IMR-90 (cell line): ENCODE measurements at regions not wholly inside any gene's neighbourhood (a gene's known extent, or its start where the extent isn't known, plus 50 kb on each side); places are given as distances from the start of the nearest gene placed in this dataset.

Experiments
- ATAC-seq: fragments of 200-7000 bp; cut with Tn5 transposase; 2 replicates; pipeline ENCODE4 v1.9.1; 2020; ENCODE audit warnings: low read depth, mild to moderate bottlenecking, moderate library complexity
- BruUV-seq: library from RNA; stranded (reverse); fragments of 400-500 nt; replicated peaks from 2 replicates; lab custom pipeline; 2021; lab: Mats Ljungman, UMichigan
- CTCF ChIA-PET: fragments of 300-600 bp; formaldehyde crosslinking; extraction: SDS; loops from one replicate; lab custom pipeline; 2021; ENCODE audit warnings: antibody characterized with exemption; lab: Yijun Ruan, JAX
- POLR2A ChIA-PET: fragments of 300-600 bp; sonication (Branson Sonifier 250); formaldehyde crosslinking; loops from one replicate; lab custom pipeline; 2022; ENCODE audit warnings: antibody characterized with exemption; ENCODE audit not compliant: unreplicated experiment; lab: Charles Lee
- DNase-seq: peaks from one replicate; pipeline ENCODE4 v3.0.0; 2013
- H2AFZ ChIP-seq: replicated peaks from 2 replicates; pipeline ENCODE3; 2013; ENCODE audit warnings: low read length, mild to moderate bottlenecking; ENCODE audit not compliant: poor library complexity
- H2AK5ac ChIP-seq: 2 replicates; pipeline ENCODE4 v1.6.1; 2013; ENCODE audit warnings: low read depth, low read length, inconsistent platforms
- H2AK9ac ChIP-seq: replicated peaks from 2 replicates; pipeline ENCODE3; 2013; ENCODE audit warnings: mild to moderate bottlenecking, low read depth, low read length, moderate library complexity; ENCODE audit not compliant: poor library complexity
- H2BK120ac ChIP-seq: 2 replicates; pipeline ENCODE4 v1.6.1; 2013; ENCODE audit warnings: low read depth, low read length, inconsistent platforms
- H2BK15ac ChIP-seq: 3 replicates; pipeline ENCODE4 v1.6.1; 2013; ENCODE audit warnings: low read depth, low read length, inconsistent platforms
- H2BK20ac ChIP-seq: 2 replicates; pipeline ENCODE4 v1.6.1; 2013; ENCODE audit warnings: low read depth, mild to moderate bottlenecking, inconsistent platforms, low read length, moderate library complexity
- H2BK5ac ChIP-seq: 2 replicates; pipeline ENCODE4 v1.6.1; 2013; ENCODE audit warnings: mild to moderate bottlenecking, low read depth, low read length, inconsistent platforms; ENCODE audit not compliant: poor library complexity, severe bottlenecking
- H3K14ac ChIP-seq: replicated peaks from 2 replicates; pipeline ENCODE4 v1.6.1; 2013; ENCODE audit warnings: low read depth, low read length, inconsistent platforms
- H3K18ac ChIP-seq: 2 replicates; pipeline ENCODE4 v1.6.1; 2013; ENCODE audit warnings: low read depth, low read length, control low read depth
- H3K23ac ChIP-seq: 2 replicates; pipeline ENCODE4 v1.6.1; 2013; ENCODE audit warnings: low read depth, low read length, inconsistent platforms
- H3K27ac ChIP-seq: 2 replicates; pipeline ENCODE4 v1.5.1; 2013; ENCODE audit warnings: mild to moderate bottlenecking, control low read depth, low read length; ENCODE audit not compliant: insufficient read depth
- H3K27me3 ChIP-seq: 2 replicates; pipeline ENCODE4 v1.6.1; 2013; ENCODE audit warnings: low read length; ENCODE audit not compliant: control insufficient read depth, insufficient read depth
- H3K36me3 ChIP-seq: 2 replicates; pipeline ENCODE4 v1.6.1; 2013; ENCODE audit warnings: low read length, mixed read lengths; ENCODE audit not compliant: control insufficient read depth, insufficient read depth
- H3K4ac ChIP-seq: 2 replicates; pipeline ENCODE4 v1.6.1; 2013; ENCODE audit warnings: low read depth, low read length, inconsistent platforms
- H3K4me1 ChIP-seq: 2 replicates; pipeline ENCODE4 v1.6.1; 2013; ENCODE audit warnings: low read length, mixed read lengths; ENCODE audit not compliant: control insufficient read depth, insufficient read depth
- H3K4me2 ChIP-seq: 2 replicates; pipeline ENCODE4 v1.6.1; 2013; ENCODE audit warnings: low read depth, mild to moderate bottlenecking, control low read depth, low read length, moderate library complexity
- H3K4me3 ChIP-seq: 2 replicates; pipeline ENCODE4 v1.5.1; 2013; ENCODE audit warnings: low read depth, mild to moderate bottlenecking, control low read depth, low read length, moderate library complexity; ENCODE audit not compliant: insufficient read depth
- H3K56ac ChIP-seq: 2 replicates; pipeline ENCODE4 v1.6.1; 2013; ENCODE audit warnings: low read length, inconsistent platforms; ENCODE audit not compliant: insufficient read depth; ENCODE audit errors: extremely low read depth
- H3K79me1 ChIP-seq, 2 experiments: 2 replicates each; pipeline ENCODE4 v1.6.1; 2013; ENCODE audit warnings: low read length in 2 of 2, inconsistent platforms in 1 of 2, low read depth in 1 of 2
- H3K9ac ChIP-seq: 2 replicates; pipeline ENCODE4 v1.6.1; 2013; ENCODE audit warnings: low read depth, low read length, control low read depth
- H3K9me1 ChIP-seq: 2 replicates; pipeline ENCODE4 v1.6.1; 2013; ENCODE audit warnings: low read length, inconsistent platforms; ENCODE audit not compliant: insufficient read depth
- H3K9me3 ChIP-seq: 2 replicates; pipeline ENCODE4 v1.6.1; 2013; ENCODE audit warnings: low read length; ENCODE audit not compliant: control insufficient read depth, insufficient read depth
- H4K20me1 ChIP-seq: 2 replicates; pipeline ENCODE4 v1.6.1; 2013; ENCODE audit warnings: low read length, inconsistent platforms; ENCODE audit not compliant: insufficient read depth
- H4K5ac ChIP-seq: 2 replicates; pipeline ENCODE4 v1.6.1; 2013; ENCODE audit warnings: mild to moderate bottlenecking, low read depth, low read length, control low read depth
- H4K8ac ChIP-seq, 2 experiments: 2 replicates each; pipeline ENCODE4 v1.6.1; 2013; ENCODE audit warnings: low read depth in 2 of 2, low read length in 2 of 2, control low read depth in 1 of 2, inconsistent platforms in 1 of 2
- H4K91ac ChIP-seq: 2 replicates; pipeline ENCODE4 v1.6.1; 2013; ENCODE audit warnings: low read depth, low read length, inconsistent platforms; ENCODE audit not compliant: insufficient read depth
- BHLHE40 ChIP-seq: fragments of 150-350 bp; IDR thresholded peaks from 2 replicates; pipeline ENCODE4 v1.6.1; 2016; ENCODE audit warnings: mild to moderate bottlenecking, low read depth, low read length
- CHD1 ChIP-seq: IDR thresholded peaks from 2 replicates; pipeline ENCODE4 v1.6.1; 2012; ENCODE audit warnings: low read depth, low read length, improper control_type of control experiment
- MXI1 ChIP-seq: IDR thresholded peaks from 2 replicates; pipeline ENCODE4 v1.6.1; 2012; ENCODE audit warnings: low read depth, mild to moderate bottlenecking, low read length, moderate library complexity, borderline replicate concordance
- NFE2L2 ChIP-seq: fragments of 150-350 bp; IDR thresholded peaks from 2 replicates; pipeline ENCODE4 v1.6.1; 2016; ENCODE audit warnings: low read depth, mild to moderate bottlenecking, low read length
- POLR2A ChIP-seq: IDR thresholded peaks from 2 replicates; pipeline ENCODE4 v1.6.1; 2012; ENCODE audit warnings: mild to moderate bottlenecking, low read depth, low read length
- RFX5 ChIP-seq: IDR thresholded peaks from 2 replicates; pipeline ENCODE4 v1.8.0; 2012; ENCODE audit warnings: low read depth, mild to moderate bottlenecking, low read length, moderate library complexity
- SMC3 ChIP-seq: fragments of 150-350 bp; IDR thresholded peaks from 2 replicates; pipeline ENCODE4 v1.6.1; 2016; ENCODE audit warnings: low read depth, mild to moderate bottlenecking, antibody characterized with exemption, low read length, moderate library complexity
- WGBS, 2 experiments: methylation state at CpG; one replicate each; pipeline versions ENCODE4 v1.1.5 to v1.1.7; 2013; ENCODE audit warnings: missing lambda C conversion rate in 2 of 2; ENCODE audit not compliant: insufficient read length in 1 of 2; ENCODE audit errors: extremely low coverage in 2 of 2; 5-methylcytosine and 5-hydroxymethylcytosine counted together
- dilution Hi-C: fragments of 300-500 bp; cut with HindIII; formaldehyde crosslinking; loops from one replicate; pipeline ENCODE4 v1.14.3; 2018; ENCODE audit warnings: low sequenced_read_pairs; ENCODE audit not compliant: unreplicated experiment
- in situ Hi-C: fragments of 300-500 bp; cut with MboI; formaldehyde crosslinking; loops from 3 replicates; pipeline ENCODE4 v1.14.3; 2019; ENCODE audit warnings: low sequenced_read_pairs, inconsistent platforms, mixed read lengths
- intact Hi-C: fragments of 100-400 bp; cut with micrococcal nuclease; formaldehyde crosslinking; loops from 2 replicates; pipeline ENCODE4 v1.10.0; 2022

GRCh38 chr18:43855376-43855775 is 578.1 kb upstream of the SYT4 start:
- H2AFZ ChIP-seq, result no peak overlapping the region
- H2BK5ac ChIP-seq, result no peak overlapping the region
- no peak overlapping the region for H3K4ac ChIP-seq
- no peak overlapping the region for H3K56ac ChIP-seq
- H3K4me3 ChIP-seq, result no peak overlapping the region
- no CpG with 5 or more reads among the region's 2 CpGs for WGBS, 2 experiments
- no peaks in the 10 kb centered on the region for H3K9me1 ChIP-seq
- H2BK120ac ChIP-seq, result no peak overlapping the region
- no peak overlapping the region for H2AK5ac ChIP-seq
- H2BK20ac ChIP-seq, result no peak overlapping the region
- CTCF ChIA-PET, result no interaction called here
- H3K79me1 ChIP-seq, result no peaks in the 10 kb centered on the region
- no peak overlapping the region for H3K23ac ChIP-seq
- H3K9ac ChIP-seq, result no peak overlapping the region
- H3K18ac ChIP-seq, result no peak overlapping the region; the same call in 1 of the 2 replicates
- H3K4me2 ChIP-seq, result no peak overlapping the region
- no peaks in the 10 kb centered on the region for H3K36me3 ChIP-seq
- no TSS peak for BruUV-seq
- POLR2A ChIA-PET, result no interaction called here
- H4K5ac ChIP-seq, result no peak overlapping the region
- intact Hi-C loops, result no loop called here
- no peak overlapping the region for H4K91ac ChIP-seq
- no peaks in the 10 kb centered on the region for H3K9me3 ChIP-seq
- H4K8ac ChIP-seq, result no peak overlapping the region
- dilution Hi-C loops, result no loop called here
- H2BK15ac ChIP-seq, result no peak overlapping the region
- in situ Hi-C loops, result no loop called here
- DNase-seq, result no peak
- ATAC-seq, result no peak
- H3K27me3 ChIP-seq, result no peaks in the 10 kb centered on the region
- no peak overlapping the region for H2AK9ac ChIP-seq
- no peak overlapping the region for H3K14ac ChIP-seq
- H3K4me1 ChIP-seq, result no peaks in the 10 kb centered on the region
- no peaks in the 10 kb centered on the region for H4K20me1 ChIP-seq
- TF ChIP-seq RFX5 (no peak), POLR2A (no peak), NFE2L2 (no peak), CHD1 (no peak), MXI1 (no peak), SMC3 (no peak), BHLHE40 (no peak)
- no peak overlapping the region for H3K27ac ChIP-seq
